ENCODE measurements at regions not wholly inside any gene's neighbourhood (a gene's known extent, or its start where the extent isn't known, plus 50 kb on each side); places are given as distances from the start of the nearest gene placed in this dataset.

- H3K4me1 ChIP-seq (ENCODE audit: insufficient read depth) = no peaks in the 10 kb centered on the region
- H3K79me2 ChIP-seq (replicated peaks; ENCODE audit: insufficient read depth) = no peaks in the 10 kb centered on the region
- Mint-ChIP-seq H3K4me3 (no peak overlapping the region), H3K27ac (no peak overlapping the region), H3K27me3 (ENCODE audit: insufficient read depth, low read depth, poor library complexity) (peaks cover 5% of the 10 kb centered on the region), H3K9me3 (no peaks in the 10 kb centered on the region), H3K36me3 (ENCODE audit: low read depth) (no peaks in the 10 kb centered on the region), H3K4me1 (peaks cover 8% of the 10 kb centered on the region)
- H3K27ac ChIP-seq (ENCODE audit: low read depth) = no peak overlapping the region
- no peaks in the 10 kb centered on the region for H3F3A ChIP-seq (replicated peaks; ENCODE audit: low read depth)
- H3K36me3 ChIP-seq (ENCODE audit: insufficient read depth) = no peaks in the 10 kb centered on the region
- H3K27me3 ChIP-seq (ENCODE audit: insufficient read depth) = no peaks in the 10 kb centered on the region
- TF ChIP-seq CREB1 (CRISPR knock-in tag; IDR thresholded peaks at IDR 0.05; ENCODE audit: low read depth) (no peak), JUNB (IDR thresholded peaks at IDR 0.05; ENCODE audit: unreplicated experiment) (no peak), EZH2 (IDR thresholded peaks at IDR 0.05; ENCODE audit: low read depth, unreplicated experiment) (no peak), EZH2phosphoT487 (IDR thresholded peaks at IDR 0.05; ENCODE audit: unreplicated experiment) (no peak), POLR2AphosphoS5 (IDR thresholded peaks at IDR 0.05; ENCODE audit: low read depth) (no peak), ETS1 (IDR thresholded peaks at IDR 0.05) (no peak), ZNF114 (CRISPR knock-in tag; IDR thresholded peaks at IDR 0.05) (no peak)
- TF ChIP-seq, protein P1, sequence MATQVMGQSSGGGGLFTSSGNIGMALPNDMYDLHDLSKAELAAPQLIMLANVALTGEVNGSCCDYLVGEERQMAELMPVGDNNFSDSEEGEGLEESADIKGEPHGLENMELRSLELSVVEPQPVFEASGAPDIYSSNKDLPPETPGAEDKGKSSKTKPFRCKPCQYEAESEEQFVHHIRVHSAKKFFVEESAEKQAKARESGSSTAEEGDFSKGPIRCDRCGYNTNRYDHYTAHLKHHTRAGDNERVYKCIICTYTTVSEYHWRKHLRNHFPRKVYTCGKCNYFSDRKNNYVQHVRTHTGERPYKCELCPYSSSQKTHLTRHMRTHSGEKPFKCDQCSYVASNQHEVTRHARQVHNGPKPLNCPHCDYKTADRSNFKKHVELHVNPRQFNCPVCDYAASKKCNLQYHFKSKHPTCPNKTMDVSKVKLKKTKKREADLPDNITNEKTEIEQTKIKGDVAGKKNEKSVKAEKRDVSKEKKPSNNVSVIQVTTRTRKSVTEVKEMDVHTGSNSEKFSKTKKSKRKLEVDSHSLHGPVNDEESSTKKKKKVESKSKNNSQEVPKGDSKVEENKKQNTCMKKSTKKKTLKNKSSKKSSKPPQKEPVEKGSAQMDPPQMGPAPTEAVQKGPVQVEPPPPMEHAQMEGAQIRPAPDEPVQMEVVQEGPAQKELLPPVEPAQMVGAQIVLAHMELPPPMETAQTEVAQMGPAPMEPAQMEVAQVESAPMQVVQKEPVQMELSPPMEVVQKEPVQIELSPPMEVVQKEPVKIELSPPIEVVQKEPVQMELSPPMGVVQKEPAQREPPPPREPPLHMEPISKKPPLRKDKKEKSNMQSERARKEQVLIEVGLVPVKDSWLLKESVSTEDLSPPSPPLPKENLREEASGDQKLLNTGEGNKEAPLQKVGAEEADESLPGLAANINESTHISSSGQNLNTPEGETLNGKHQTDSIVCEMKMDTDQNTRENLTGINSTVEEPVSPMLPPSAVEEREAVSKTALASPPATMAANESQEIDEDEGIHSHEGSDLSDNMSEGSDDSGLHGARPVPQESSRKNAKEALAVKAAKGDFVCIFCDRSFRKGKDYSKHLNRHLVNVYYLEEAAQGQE (IDR thresholded peaks at IDR 0.05; ENCODE audit: unreplicated experiment) = no peak
- TF ChIP-seq, protein P2, sequence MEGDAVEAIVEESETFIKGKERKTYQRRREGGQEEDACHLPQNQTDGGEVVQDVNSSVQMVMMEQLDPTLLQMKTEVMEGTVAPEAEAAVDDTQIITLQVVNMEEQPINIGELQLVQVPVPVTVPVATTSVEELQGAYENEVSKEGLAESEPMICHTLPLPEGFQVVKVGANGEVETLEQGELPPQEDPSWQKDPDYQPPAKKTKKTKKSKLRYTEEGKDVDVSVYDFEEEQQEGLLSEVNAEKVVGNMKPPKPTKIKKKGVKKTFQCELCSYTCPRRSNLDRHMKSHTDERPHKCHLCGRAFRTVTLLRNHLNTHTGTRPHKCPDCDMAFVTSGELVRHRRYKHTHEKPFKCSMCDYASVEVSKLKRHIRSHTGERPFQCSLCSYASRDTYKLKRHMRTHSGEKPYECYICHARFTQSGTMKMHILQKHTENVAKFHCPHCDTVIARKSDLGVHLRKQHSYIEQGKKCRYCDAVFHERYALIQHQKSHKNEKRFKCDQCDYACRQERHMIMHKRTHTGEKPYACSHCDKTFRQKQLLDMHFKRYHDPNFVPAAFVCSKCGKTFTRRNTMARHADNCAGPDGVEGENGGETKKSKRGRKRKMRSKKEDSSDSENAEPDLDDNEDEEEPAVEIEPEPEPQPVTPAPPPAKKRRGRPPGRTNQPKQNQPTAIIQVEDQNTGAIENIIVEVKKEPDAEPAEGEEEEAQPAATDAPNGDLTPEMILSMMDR (conservative IDR thresholded peaks at IDR 0.05; ENCODE audit: low read depth in 2 of 2) = no peak
- DNase-seq (ENCODE audit: low spot score) (no peak), ATAC-seq (no peak)
- no peaks in the 10 kb centered on the region; the same call in 1 of the 2 replicates for H3K9me2 ChIP-seq (ENCODE audit: insufficient read depth)
- no peak overlapping the region for H2AFZ ChIP-seq
- no peak overlapping the region for H3K4me3 ChIP-seq
- no peaks in the 10 kb centered on the region for H4K20me1 ChIP-seq (replicated peaks; ENCODE audit: insufficient read depth)
- no peak overlapping the region for H3K4me2 ChIP-seq
These were observed 228.5 kb downstream of the PIK3R1 start for GRCh38 chr5:68444048-68444447.

- Histone ChIP-seq H3K4me1 (ENCODE audit: insufficient read depth) (no peaks in the 10 kb centered on the region), H3K4me2 (no peak overlapping the region), H3K36me3 (ENCODE audit: insufficient read depth) (no peaks in the 10 kb centered on the region), H3K4me3 (no peak overlapping the region), H3K27ac (ENCODE audit: low read depth) (no peak overlapping the region), H4K20me1 (replicated peaks; ENCODE audit: insufficient read depth) (no peaks in the 10 kb centered on the region), H3K27me3 (ENCODE audit: insufficient read depth) (no peaks in the 10 kb centered on the region), H2AFZ (no peak overlapping the region), H3K9me2 (ENCODE audit: insufficient read depth) (peaks cover 7% of the 10 kb centered on the region; the same call in 1 of the 2 replicates), H3F3A (replicated peaks; ENCODE audit: low read depth) (no peaks in the 10 kb centered on the region), H3K79me2 (replicated peaks; ENCODE audit: insufficient read depth) (no peaks in the 10 kb centered on the region)
- Mint-ChIP-seq H3K27ac (no peak overlapping the region), H3K27me3 (ENCODE audit: insufficient read depth, low read depth, poor library complexity) (peaks cover 5% of the 10 kb centered on the region), H3K4me1 (peaks cover 8% of the 10 kb centered on the region), H3K9me3 (no peaks in the 10 kb centered on the region), H3K36me3 (ENCODE audit: low read depth) (no peaks in the 10 kb centered on the region), H3K4me3 (no peak overlapping the region)
- DNase-seq (ENCODE audit: low spot score) (no peak), ATAC-seq (no peak)
- TF ChIP-seq STAT1 (IDR thresholded peaks at IDR 0.05; ENCODE audit: unreplicated experiment) (no peak), NANOG (IDR thresholded peaks at IDR 0.05; ENCODE audit: borderline replicate concordance) (no peak), ZNF331 (CRISPR knock-in tag; IDR thresholded peaks at IDR 0.05; ENCODE audit: low read depth) (no peak)
- TF ChIP-seq, protein P1 (IDR thresholded peaks at IDR 0.05; ENCODE audit: unreplicated experiment) = no peak
These were observed 229.3 kb downstream of the PIK3R1 start for GRCh38 chr5:68444833-68445232.

All from GM23338 (cell line).